Left cardiac atrium (tissue), 4 donors: ENCODE measurements at regions not wholly inside any gene's neighbourhood (a gene's known extent, or its start where the extent isn't known, plus 50 kb on each side); places are given as distances from the start of the nearest gene placed in this dataset.
"Not testable (repeated sequence)": the region's sequence is repeated elsewhere in the genome, so short reads cannot be mapped to it uniquely, and the experiment has no call there.

ENCODE experiments used
- ATAC-seq, 2 donors: fragments of 200-7000 bp; cut with Tn5 transposase; one replicate each; pipeline ENCODE4 v1.9.1; 2020; ENCODE audit warnings: mild to moderate bottlenecking in 2 of 2, moderate library complexity in 2 of 2
- DNase-seq: peaks from one replicate; pipeline ENCODE4 v3.0.0-alpha.2; 2020
- intact Hi-C, 2 donors: fragments of 100-400 bp; cut with DNase I; formaldehyde crosslinking; loops; one replicate each; pipeline versions ENCODE4 v1.14.1 to v1.15.1; 2022 to 2023
- donor health status: DM: no; HTN: yes; CAD: no.
- donor health status: DM: no; HTN: yes; CAD: no; lungs with severe emphysema.
- donor health status: DM: yes; HTN: yes; CAD: no.
- donor health status: Dilated cardiomyopathy.

DNA sequence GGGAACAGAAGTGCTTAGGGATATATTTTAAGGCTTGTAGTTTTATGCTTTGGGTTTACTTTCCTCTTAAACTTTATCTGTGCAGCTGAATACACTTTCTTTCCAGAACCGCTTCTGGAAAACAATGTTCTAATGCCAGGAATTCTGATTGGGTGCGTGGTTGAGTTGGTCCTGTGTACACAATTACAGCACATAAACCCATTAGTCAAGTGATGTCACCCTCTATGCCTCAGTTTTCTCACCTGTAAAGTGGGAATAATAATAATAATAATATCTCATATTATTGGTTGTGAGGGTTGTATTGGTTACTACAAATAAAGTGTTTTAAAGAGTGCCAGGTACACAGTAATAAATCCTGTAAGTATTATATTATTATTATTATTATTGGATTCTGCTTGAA lies 129.2 kb downstream of the MID1IP1 start:
- intact Hi-C loops, result no loop called here
- no peak for ATAC-seq

DNA sequence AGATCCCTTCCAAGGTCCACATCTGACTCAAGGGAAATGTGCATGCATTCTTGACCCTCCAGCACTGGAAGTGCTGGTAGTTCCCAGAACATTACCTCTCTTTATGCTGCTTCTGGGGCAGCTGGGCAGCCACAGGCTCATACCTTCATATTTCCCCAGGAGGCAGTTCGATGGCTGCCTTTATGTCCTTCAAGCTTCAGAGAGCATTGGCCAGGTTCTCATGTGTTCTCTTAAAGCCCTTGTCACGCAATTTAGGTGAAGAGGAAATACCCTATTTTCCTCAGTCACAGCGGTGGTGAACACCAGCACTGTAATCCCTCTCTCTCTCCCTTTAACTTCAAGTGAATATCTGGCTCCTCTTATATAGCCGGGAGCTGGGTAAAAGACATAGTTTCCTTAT lies 134.3 kb downstream of the MID1IP1 start:
- no peak for ATAC-seq
- DNase-seq, result no peak
- intact Hi-C loops, result no loop called here

More for the DNA sequence above, 129.2 kb downstream of the MID1IP1 start:
- no peak for DNase-seq

- no peak for ATAC-seq
- intact Hi-C loops, result no loop called here
- DNase-seq, result no peak
Observed at GRCh38 chrX:38937400-38937799, 136.1 kb downstream of the MID1IP1 start.

- ATAC-seq, result no peak
- no peak for DNase-seq
- intact Hi-C loops, result no loop called here
Observed at GRCh38 chrX:38937926-38938325, 136.7 kb downstream of the MID1IP1 start.

- no peak for DNase-seq
- intact Hi-C loops, result no loop called here
- ATAC-seq, result peak; percentile 50 to 85
Observed at GRCh38 chrX:38939067-38939466, 137.8 kb downstream of the MID1IP1 start.

- intact Hi-C loops, result no loop called here
- no peak for DNase-seq
- peak in 1 of 2 donors; percentile 38 for ATAC-seq
Observed at GRCh38 chrX:38940547-38940946, 139.3 kb downstream of the MID1IP1 start.

- intact Hi-C loops, result no loop called here
- peak; percentile 65 to 70 for ATAC-seq
- DNase-seq, result no peak
Observed at GRCh38 chrX:38941675-38942074, 140.4 kb downstream of the MID1IP1 start.

- ATAC-seq (no peak), DNase-seq (no peak)
- intact Hi-C loops, result no loop called here
Observed at GRCh38 chrX:38943120-38943519, 141.9 kb downstream of the MID1IP1 start.

DNA sequence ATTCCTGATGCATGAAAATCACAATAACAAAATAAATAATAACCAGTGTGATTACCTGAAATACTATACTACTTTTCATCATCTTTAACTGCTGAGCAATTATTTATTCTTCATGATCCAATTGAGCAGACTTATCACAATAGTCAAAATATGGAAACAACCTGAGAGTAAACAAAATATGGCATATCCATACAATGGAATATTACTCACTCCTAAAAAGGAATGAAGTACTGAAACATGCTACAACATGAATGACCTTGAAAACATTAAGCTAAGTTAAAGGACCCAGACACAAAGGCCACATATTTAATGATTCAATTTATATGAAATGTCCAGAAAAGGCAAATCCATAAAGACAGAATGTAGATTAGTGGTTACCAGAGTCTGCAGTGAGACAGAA lies 146.8 kb downstream of the MID1IP1 start:
- ATAC-seq (no peak), DNase-seq (no peak)
- intact Hi-C loops, result no loop called here

DNA sequence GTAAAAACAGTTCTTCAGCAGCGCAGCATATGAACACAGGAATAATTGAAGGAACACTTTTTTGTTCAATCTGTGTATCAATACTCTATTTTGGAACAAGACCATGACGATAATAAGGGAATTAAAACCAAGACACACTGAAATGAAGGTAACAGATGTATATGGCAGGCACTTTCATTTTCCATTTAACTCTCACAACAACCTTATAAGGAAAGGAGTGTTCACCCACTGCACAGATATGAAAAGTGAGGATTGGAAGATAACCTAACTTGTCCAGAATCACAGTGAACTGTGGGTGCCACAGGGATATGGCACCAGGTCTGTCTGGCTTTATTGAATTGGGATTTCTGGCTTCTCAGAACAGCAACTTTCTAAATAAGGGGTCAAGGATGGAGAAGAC lies 153.3 kb downstream of the MID1IP1 start:
- DNase-seq (no peak), ATAC-seq (no peak)
- intact Hi-C loops, result no loop called here

- ATAC-seq, result no peak
- no peak for DNase-seq
- intact Hi-C loops, result no loop called here
Observed at GRCh38 chrX:38959736-38960135, 158.5 kb downstream of the MID1IP1 start.

DNA sequence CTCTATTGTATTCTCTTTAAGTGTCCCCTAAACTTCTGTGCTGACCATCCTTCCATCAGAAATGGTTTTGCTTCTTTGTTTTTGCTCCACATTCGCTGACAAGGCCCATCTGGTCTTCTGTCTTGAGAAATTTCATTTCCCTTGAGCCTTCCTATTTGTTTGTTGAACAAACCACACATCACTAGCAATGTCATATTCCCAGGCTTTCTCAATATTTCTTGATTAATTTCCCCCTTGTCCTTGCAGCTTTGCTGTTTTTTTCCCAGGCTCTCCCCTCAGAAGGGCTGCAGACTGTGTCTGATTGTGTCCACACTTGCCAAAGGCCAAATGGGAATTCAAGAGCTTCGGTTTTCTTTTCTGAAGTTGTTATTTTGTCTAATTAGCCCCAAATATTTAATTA lies 158.9 kb downstream of the MID1IP1 start:
- intact Hi-C loops, result no loop called here
- ATAC-seq, result peak; percentile 49 to 63
- no peak for DNase-seq

DNA sequence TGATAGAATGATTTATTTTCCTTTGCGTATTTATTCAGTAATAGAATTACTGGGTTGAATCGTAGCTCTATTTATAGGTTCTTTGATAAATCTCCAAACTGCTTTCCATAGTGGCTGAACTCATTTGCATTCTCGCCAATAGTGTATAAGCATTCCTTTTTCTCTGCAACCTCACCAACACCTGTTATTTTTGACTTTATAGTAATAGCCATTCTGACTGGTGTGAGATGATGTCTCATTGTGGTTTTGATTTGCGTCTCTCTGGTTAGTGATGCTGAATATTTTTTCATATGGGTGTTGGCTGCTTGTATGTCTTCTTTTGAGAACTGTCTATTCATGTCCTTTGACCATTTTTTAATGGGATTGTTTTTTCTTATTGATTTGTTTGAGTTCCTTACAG lies 160.7 kb downstream of the MID1IP1 start:
- DNase-seq, result no peak
- no peak for ATAC-seq
- intact Hi-C loops, result no loop called here

DNA sequence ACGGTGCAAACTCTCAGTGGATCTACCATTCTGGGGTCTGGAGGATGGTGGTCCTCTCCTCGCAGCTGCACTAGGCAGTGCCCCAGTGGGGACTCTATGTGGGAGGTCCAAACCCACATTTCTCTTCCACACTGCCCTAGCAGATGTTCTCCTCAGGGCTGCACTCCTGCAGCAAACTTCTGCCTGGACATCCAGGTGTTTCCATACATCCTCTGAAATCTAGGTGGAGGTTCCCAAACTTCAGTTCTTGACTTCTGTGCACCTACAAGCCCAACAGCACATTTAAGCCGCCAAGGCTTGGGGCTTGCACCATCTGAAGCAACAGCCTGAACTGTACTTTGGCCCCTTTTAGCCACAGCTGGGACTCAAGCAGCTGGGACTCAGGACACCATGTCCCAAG lies 162.0 kb downstream of the MID1IP1 start:
- intact Hi-C loops, ATAC-seq, DNase-seq: not testable (repeated sequence)

- ATAC-seq, result no peak
- intact Hi-C loops, result no loop called here
- DNase-seq, result no peak
Observed at GRCh38 chrX:38965888-38966287, 164.6 kb downstream of the MID1IP1 start.

DNA sequence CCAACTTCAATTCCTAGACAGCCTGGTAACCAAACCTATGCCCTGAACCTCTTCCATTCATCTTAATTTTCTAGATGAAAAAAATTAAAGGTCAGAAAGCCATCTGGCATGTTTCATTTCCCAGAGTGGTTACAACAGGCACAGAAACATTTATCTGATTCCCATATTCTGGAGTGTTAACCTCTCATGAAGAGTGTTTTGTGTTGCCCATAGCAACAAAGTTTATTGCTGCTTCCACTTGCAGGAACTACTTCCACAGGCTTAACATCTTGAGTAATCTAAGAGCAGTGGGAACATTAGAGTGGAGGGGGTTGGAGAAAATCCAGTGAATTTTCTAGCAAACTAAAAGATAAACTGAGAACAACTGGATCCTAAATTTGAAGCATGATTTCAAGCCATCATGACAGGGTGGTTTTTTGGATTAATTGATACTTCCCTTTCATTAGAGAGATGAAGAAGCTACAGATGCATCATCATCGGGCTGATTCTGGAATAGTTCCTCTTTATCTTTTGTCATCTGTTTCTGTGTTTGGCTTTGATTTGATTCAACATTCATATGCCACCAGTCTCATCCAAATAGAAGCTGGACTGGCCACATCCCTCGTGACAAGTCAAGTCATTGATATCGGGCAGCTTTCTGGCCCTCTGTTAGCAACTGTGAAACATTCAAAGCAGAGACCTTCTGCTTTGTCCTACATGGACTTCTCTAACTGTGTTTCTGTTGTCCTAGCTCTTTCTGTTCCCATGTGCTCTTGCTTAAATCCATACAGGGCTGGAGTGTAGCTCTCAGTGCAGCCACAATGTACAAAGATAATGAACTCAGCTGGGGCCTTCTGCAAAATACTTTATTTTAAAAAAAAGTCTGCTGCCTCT lies 167.3 kb downstream of the MID1IP1 start:
- intact Hi-C loops, result no loop called here
- peak in 1 of 2 donors; percentile 42 for ATAC-seq

DNA sequence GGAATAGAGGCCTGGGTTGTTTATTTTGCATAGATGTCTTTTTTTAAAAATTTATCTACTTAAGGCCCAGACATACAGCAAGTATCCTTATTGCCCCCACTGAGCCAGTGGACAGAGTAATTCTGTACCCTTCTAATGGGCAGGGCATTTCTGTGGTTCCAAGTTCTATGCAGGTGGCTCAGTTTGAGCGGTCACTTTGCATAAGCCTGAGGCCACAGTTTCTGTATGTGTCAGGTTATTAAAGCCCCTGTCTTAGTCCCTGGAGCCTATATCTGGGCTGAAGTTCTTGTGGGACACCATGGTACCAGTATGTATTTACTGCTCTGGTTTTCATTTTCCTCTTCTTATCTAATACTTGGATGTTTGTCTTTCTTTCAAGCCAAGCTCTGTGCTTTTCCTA lies 168.8 kb downstream of the MID1IP1 start:
- ATAC-seq, result no peak
- intact Hi-C loops, result no loop called here
- no peak for DNase-seq

More for the DNA sequence above, 167.3 kb downstream of the MID1IP1 start:
- DNase-seq, result no peak

DNA sequence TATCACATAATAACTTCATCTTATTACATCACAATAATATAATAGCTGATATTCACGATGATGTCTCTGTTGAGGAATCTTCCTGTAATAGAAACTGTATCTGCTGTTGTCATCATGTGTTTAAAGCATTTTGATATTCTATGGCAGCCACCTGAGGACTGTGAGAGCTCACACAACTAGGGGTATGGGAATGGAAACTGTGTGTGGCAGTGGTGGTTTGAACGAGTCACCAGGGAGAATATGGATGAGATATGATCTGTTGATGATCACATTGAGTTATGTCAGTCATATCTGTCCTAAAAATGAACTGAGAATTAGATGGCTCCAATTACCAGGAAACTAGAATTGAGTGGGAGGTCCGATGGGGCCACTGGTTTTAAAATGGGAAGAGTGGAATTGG lies 169.6 kb downstream of the MID1IP1 start:
- intact Hi-C loops, result no loop called here
- ATAC-seq, result no peak
- no peak for DNase-seq

- no peak for DNase-seq
- intact Hi-C loops, result no loop called here
- ATAC-seq, result no peak
Observed at GRCh38 chrX:38973322-38973721, 172.1 kb downstream of the MID1IP1 start.

DNA sequence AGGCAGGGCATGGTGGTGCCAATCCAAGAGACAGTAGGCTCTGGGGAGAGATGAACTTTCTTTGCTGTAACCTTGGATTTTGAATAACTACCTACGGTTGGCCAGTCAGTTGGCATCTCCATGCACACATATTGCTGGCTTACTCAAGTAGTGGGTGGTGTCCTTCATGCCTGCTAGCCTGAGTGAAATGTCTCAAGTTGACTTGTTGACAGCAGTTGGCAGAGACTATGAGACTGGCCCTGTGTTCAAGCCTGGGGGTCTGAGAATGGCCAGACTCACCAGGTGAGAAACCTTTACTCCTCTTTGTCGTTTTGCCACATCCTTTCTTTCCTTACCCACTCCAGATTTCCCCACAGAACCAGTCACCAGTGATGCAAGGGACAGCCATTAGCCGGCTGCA lies 173.3 kb downstream of the MID1IP1 start:
- peak in 1 of 2 donors; percentile 55 for ATAC-seq
- intact Hi-C loops, result no loop called here
- no peak for DNase-seq

DNA sequence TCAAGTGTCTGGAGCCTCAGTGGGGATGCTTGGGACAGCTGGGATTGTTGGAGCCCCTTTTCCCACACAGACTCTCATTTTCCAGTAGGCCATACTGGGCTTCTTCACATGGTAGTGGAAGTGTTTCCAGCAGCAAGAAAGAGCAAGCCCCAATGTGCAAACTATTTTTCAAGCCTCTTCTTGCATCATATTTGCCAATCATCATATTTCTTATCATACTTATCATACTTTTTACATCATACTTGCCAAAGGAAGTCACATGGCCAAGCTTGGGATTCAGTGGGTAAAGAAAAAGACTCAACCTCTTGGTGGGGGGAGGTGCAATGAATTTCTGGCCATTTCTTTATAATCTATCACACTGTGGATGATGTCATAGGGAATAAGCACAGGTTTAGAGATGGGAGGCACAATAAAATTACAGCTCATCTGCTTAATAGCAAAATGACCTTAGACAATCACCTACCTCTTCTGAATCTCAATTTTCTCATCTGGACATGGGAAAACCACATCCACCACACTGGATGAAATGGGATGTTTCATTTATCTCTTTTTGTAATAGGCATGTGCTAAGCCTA lies 174.2 kb downstream of the MID1IP1 start:
- DNase-seq (no peak), ATAC-seq (no peak)
- intact Hi-C loops, result no loop called here
